ENCODE measurements at regions not wholly inside any gene's neighbourhood (a gene's known extent, or its start where the extent isn't known, plus 50 kb on each side); places are given as distances from the start of the nearest gene placed in this dataset.

DNA sequence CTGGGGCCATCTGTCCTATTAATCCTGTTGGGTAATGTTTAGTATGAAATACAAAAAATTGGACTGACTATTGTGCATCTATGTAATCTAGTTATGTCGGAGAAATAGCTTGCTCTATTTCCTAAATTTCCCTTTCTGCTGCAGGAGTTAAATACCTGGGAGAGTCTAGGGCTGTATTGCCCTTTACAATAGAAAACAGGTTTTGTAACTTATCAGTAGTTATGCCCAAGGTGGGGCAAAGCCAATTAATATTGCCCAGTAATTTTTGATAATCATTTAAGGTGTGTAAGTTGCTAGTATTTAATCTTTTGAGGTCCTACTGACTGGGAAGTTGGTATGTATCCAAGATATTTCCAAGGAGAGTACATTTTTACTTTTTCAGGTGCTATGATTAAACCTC is 838.1 kb downstream of the DACH1 start:
- in situ Hi-C loops (cut with MboI; ENCODE audit: low pct_ligation_motif_present in 1 of 4, low pct_unique_long_range_greater_than_20kb in 1 of 4, low sequenced_read_pairs in 3 of 4) (no loop called here), intact Hi-C loops (cut with DNase I; ENCODE audit: low total_unique reads) (no loop called here)
- no peak overlapping the region for H3K4me3 ChIP-seq
- H3K27ac ChIP-seq = no peak overlapping the region
- WGBS, 2 donors (ENCODE audit: low coverage in 1 of 2) = 80 to 88% methylated on average over 1 of the region's 1 CpG
- H3K9me3 ChIP-seq = no peaks in the 10 kb centered on the region
- TF ChIP-seq, protein P1, sequence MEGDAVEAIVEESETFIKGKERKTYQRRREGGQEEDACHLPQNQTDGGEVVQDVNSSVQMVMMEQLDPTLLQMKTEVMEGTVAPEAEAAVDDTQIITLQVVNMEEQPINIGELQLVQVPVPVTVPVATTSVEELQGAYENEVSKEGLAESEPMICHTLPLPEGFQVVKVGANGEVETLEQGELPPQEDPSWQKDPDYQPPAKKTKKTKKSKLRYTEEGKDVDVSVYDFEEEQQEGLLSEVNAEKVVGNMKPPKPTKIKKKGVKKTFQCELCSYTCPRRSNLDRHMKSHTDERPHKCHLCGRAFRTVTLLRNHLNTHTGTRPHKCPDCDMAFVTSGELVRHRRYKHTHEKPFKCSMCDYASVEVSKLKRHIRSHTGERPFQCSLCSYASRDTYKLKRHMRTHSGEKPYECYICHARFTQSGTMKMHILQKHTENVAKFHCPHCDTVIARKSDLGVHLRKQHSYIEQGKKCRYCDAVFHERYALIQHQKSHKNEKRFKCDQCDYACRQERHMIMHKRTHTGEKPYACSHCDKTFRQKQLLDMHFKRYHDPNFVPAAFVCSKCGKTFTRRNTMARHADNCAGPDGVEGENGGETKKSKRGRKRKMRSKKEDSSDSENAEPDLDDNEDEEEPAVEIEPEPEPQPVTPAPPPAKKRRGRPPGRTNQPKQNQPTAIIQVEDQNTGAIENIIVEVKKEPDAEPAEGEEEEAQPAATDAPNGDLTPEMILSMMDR (IDR thresholded peaks at IDR 0.05) = no peak
- no peak for TF ChIP-seq POLR2AphosphoS5 (IDR thresholded peaks at IDR 0.05)
- TF ChIP-seq POLR2A (IDR thresholded peaks at IDR 0.05) = no peak
- no peak for TF ChIP-seq EP300 (IDR thresholded peaks at IDR 0.05; ENCODE audit: low read depth)
- no peaks in the 10 kb centered on the region for H3K27me3 ChIP-seq
- no peak for DNase-seq
- no peaks in the 10 kb centered on the region for H3K4me1 ChIP-seq
- no peaks in the 10 kb centered on the region for H3K36me3 ChIP-seq

DNA sequence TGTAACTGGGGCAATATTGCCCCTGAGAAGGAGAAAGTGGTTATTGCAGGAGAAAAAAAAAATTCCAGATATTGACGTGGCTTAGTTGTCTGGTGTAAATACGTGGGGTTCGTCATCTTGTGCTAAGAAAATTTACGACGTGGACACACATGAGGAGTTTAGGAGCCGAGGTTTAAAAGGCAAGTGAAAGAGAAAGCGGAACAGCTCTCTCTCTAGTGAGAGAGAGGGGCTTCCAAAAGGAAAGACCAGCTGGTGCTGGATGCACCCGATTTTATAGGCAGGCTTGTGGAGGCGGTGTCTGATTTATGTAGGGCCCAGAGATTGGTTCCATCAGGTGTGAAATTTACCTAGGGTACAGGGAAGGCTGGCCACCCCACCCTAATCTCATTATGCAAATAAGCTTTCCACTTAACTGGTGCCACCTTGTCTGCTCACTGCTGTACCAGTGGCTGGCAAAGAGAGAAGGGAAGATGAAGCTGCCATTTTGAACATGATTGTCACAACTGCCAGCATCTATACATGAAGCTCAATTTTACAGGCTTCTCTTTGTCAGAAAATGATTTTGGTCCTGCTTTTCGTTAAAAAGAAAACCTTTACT is 845.1 kb downstream of the DACH1 start:
- intact Hi-C loops (cut with DNase I; ENCODE audit: low total_unique reads) (no loop called here), in situ Hi-C loops (cut with MboI; ENCODE audit: low pct_ligation_motif_present in 1 of 4, low pct_unique_long_range_greater_than_20kb in 1 of 4, low sequenced_read_pairs in 3 of 4) (no loop called here)
- no peak for DNase-seq
- Histone ChIP-seq H3K4me1 (no peaks in the 10 kb centered on the region), H3K36me3 (no peaks in the 10 kb centered on the region), H3K4me3 (no peak overlapping the region), H3K9me3 (no peaks in the 10 kb centered on the region), H3K27me3 (no peaks in the 10 kb centered on the region), H3K27ac (no peak overlapping the region)
- no peak for TF ChIP-seq EP300 (IDR thresholded peaks at IDR 0.05; ENCODE audit: low read depth)
- no peak for TF ChIP-seq POLR2A (IDR thresholded peaks at IDR 0.05)
- TF ChIP-seq POLR2AphosphoS5 (IDR thresholded peaks at IDR 0.05) = no peak
- TF ChIP-seq, protein P1 (IDR thresholded peaks at IDR 0.05) = no peak
- 55 to 64% methylated on average over 10 of the region's 10 CpGs for WGBS, 2 donors (ENCODE audit: low coverage in 1 of 2)

- 75 to 76% methylated on average over 1 of the region's 1 CpG for WGBS, 2 donors (ENCODE audit: low coverage in 1 of 2)
- in situ Hi-C loops (cut with MboI; ENCODE audit: low pct_ligation_motif_present in 1 of 4, low pct_unique_long_range_greater_than_20kb in 1 of 4, low sequenced_read_pairs in 3 of 4) (no loop called here), intact Hi-C loops (cut with DNase I; ENCODE audit: low total_unique reads) (no loop called here)
- DNase-seq = no peak
- Histone ChIP-seq H3K27ac (no peak overlapping the region), H3K9me3 (no peaks in the 10 kb centered on the region), H3K36me3 (no peaks in the 10 kb centered on the region), H3K4me1 (no peaks in the 10 kb centered on the region), H3K4me3 (no peak overlapping the region), H3K27me3 (no peaks in the 10 kb centered on the region)
- TF ChIP-seq POLR2AphosphoS5 (IDR thresholded peaks at IDR 0.05) = no peak
- TF ChIP-seq, protein P1 (IDR thresholded peaks at IDR 0.05) = no peak
- TF ChIP-seq EP300 (IDR thresholded peaks at IDR 0.05; ENCODE audit: low read depth) = no peak
- TF ChIP-seq POLR2A (IDR thresholded peaks at IDR 0.05) = no peak
These were observed 848.0 kb downstream of the DACH1 start for GRCh38 chr13:71018995-71019394.

GRCh38 chr13:71018544-71018943 is 848.5 kb downstream of the DACH1 start:
- DNase-seq = no peak
- Histone ChIP-seq H3K27me3 (no peaks in the 10 kb centered on the region), H3K36me3 (no peaks in the 10 kb centered on the region), H3K27ac (no peak overlapping the region), H3K4me3 (no peak overlapping the region), H3K4me1 (no peaks in the 10 kb centered on the region), H3K9me3 (no peaks in the 10 kb centered on the region)
- in situ Hi-C loops (cut with MboI; ENCODE audit: low pct_ligation_motif_present in 1 of 4, low pct_unique_long_range_greater_than_20kb in 1 of 4, low sequenced_read_pairs in 3 of 4) (no loop called here), intact Hi-C loops (cut with DNase I; ENCODE audit: low total_unique reads) (no loop called here)
- no peak for TF ChIP-seq POLR2A (IDR thresholded peaks at IDR 0.05)
- TF ChIP-seq, protein P1 (IDR thresholded peaks at IDR 0.05) = no peak
- no peak for TF ChIP-seq EP300 (IDR thresholded peaks at IDR 0.05; ENCODE audit: low read depth)
- no peak for TF ChIP-seq POLR2AphosphoS5 (IDR thresholded peaks at IDR 0.05)
